Neural progenitor cell (in vitro differentiated cells): ENCODE measurements at regions not wholly inside any gene's neighbourhood (a gene's known extent, or its start where the extent isn't known, plus 50 kb on each side); places are given as distances from the start of the nearest gene placed in this dataset.

Experiments used
- CTCF ChIP-seq: fragments of 200-600 bp; sonication (generic); IDR thresholded peaks from 2 replicates; pipeline ENCODE4 v1.5.1; 2017; ENCODE audit warnings: antibody characterized with exemption, mild to moderate bottlenecking
- EZH2 ChIP-seq: fragments of 200-600 bp; sonication (generic); IDR thresholded peaks from 2 replicates; pipeline ENCODE4 v1.6.1; 2017; ENCODE audit warnings: antibody characterized with exemption, mild to moderate bottlenecking, moderate library complexity
- EZH2phosphoT487 ChIP-seq: fragments of 200-600 bp; sonication (generic); IDR thresholded peaks from 2 replicates; pipeline ENCODE4 v1.6.1; 2017; ENCODE audit warnings: antibody characterized with exemption

DNA sequence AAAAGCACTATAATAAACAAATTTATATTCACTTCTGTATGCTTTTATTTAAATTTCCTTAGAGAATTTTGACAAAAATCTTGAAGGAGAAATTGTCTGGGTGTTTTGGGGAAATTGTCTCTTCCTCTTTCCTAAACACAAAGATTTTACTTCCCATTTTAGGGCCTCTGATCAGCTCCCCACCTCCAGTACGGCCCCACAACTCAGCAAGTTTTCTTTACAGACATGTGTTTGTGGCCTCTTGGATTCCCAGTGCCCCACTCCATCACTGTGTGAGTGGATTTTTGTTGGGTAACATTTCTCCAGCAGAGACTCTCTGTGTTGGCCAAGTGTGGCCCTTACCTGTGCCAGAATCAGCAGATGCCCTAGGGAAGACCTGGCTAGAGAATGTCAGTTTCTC lies 182.8 kb upstream of the CDC14C start:
- TF ChIP-seq EZH2 = no peak
- TF ChIP-seq CTCF = no peak
- no peak for TF ChIP-seq EZH2phosphoT487
